ENCODE measurements at regions not wholly inside any gene's neighbourhood (a gene's known extent, or its start where the extent isn't known, plus 50 kb on each side); places are given as distances from the start of the nearest gene placed in this dataset.

DNA sequence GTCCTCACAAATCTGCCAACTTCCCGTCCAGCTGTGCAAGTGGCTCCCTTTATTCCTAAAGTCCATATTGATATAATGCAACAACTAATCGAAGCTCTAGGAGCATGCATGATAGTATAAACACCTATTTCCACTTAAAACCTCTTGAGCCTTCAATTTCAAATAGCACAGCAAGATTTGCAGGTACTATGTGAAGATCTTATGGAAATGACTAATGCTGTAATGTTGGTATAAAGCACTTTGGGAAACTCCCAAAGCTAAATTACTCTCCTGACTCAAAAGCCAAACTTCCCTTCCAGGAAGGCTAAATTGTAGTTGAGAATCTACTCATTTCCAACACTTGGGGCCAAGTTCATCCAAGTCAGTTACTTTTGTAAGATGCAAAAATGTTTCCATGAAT, 287.6 kb upstream of the CDH11 start:
- TF ChIP-seq CTCF (IDR thresholded peaks at IDR 0.05) (no peak), POLR2A (IDR thresholded peaks at IDR 0.05) (no peak)

All from breast epithelium (tissue), 3 donors.